Liver (tissue), 8 donors: ENCODE measurements at regions not wholly inside any gene's neighbourhood (a gene's known extent, or its start where the extent isn't known, plus 50 kb on each side); places are given as distances from the start of the nearest gene placed in this dataset.

ENCODE experiments used
- DNase-seq: peaks from one replicate; pipeline ENCODE4 v3.0.0-alpha.2; 2017; ENCODE audit warnings: low spot score
- H3K27ac ChIP-seq, 2 donors: one replicate each; pipeline ENCODE4 v1.7.0; 2013; ENCODE audit warnings: inconsistent platforms in 2 of 2, low read length in 2 of 2, control low read depth in 1 of 2, low read depth in 1 of 2, mild to moderate bottlenecking in 1 of 2
- H3K27me3 ChIP-seq, 4 donors: one replicate each; pipeline versions ENCODE4 v1.6.1 to v1.7.0; 2013; ENCODE audit warnings: low read length in 3 of 4, inconsistent platforms in 1 of 4, mild to moderate bottlenecking in 1 of 4, moderate library complexity in 1 of 4; ENCODE audit not compliant: control insufficient read depth in 4 of 4, insufficient read depth in 4 of 4
- H3K36me3 ChIP-seq, 4 donors: one replicate each; pipeline versions ENCODE4 v1.6.1 to v1.7.0; 2013; ENCODE audit warnings: low read length in 3 of 4, mild to moderate bottlenecking in 3 of 4, low read depth in 1 of 4, moderate library complexity in 1 of 4; ENCODE audit not compliant: control insufficient read depth in 4 of 4, insufficient read depth in 3 of 4
- H3K4me1 ChIP-seq, 4 donors: one replicate each; pipeline versions ENCODE4 v1.6.1 to v1.7.0; 2013; ENCODE audit warnings: low read length in 3 of 4, mild to moderate bottlenecking in 3 of 4, moderate library complexity in 1 of 4; ENCODE audit not compliant: control insufficient read depth in 4 of 4, insufficient read depth in 4 of 4
- H3K4me3 ChIP-seq, 3 donors: one replicate each; pipeline versions ENCODE4 v1.6.1 to v1.7.0; 2013; ENCODE audit warnings: low read length in 3 of 3, control low read depth in 1 of 3, low read depth in 1 of 3, mild to moderate bottlenecking in 1 of 3
- H3K9ac ChIP-seq, 2 donors: one replicate each; pipeline ENCODE4 v1.7.0; 2013; ENCODE audit warnings: low read length in 2 of 2, mild to moderate bottlenecking in 2 of 2, moderate library complexity in 2 of 2, control low read depth in 1 of 2, low read depth in 1 of 2
- H3K9me3 ChIP-seq, 4 donors: one replicate each; pipeline versions ENCODE4 v1.6.1 to v1.7.0; 2013; ENCODE audit warnings: low read length in 3 of 4; ENCODE audit not compliant: control insufficient read depth in 4 of 4
- EGR1 ChIP-seq, 2 donors: IDR thresholded peaks; 2 replicates each; pipeline ENCODE4 v1.6.1; 2016 to 2018; ENCODE audit warnings: antibody characterized with exemption in 2 of 2, low read depth in 2 of 2
- FOXA1 ChIP-seq: IDR thresholded peaks from 2 replicates; pipeline ENCODE4 v1.6.1; 2016; ENCODE audit warnings: antibody characterized with exemption
- FOXA2 ChIP-seq: IDR thresholded peaks from 2 replicates; pipeline ENCODE4 v1.6.1; 2016; ENCODE audit warnings: antibody characterized with exemption
- HNF4A ChIP-seq, 2 donors: conservative IDR thresholded peaks; 2 replicates each; pipeline ENCODE4 v1.6.1; 2016; ENCODE audit warnings: antibody characterized with exemption in 2 of 2, mild to moderate bottlenecking in 2 of 2
- HNF4G ChIP-seq: IDR thresholded peaks from 2 replicates; pipeline ENCODE4 v1.6.1; 2016; ENCODE audit warnings: antibody characterized with exemption
- JUND ChIP-seq, 2 donors: IDR thresholded peaks; 2 replicates each; pipeline ENCODE4 v1.6.1; 2016; ENCODE audit warnings: antibody characterized with exemption in 2 of 2
- RAD21 ChIP-seq, 2 donors: IDR thresholded peaks; 2 replicates each; pipeline ENCODE4 v1.6.1; 2016; ENCODE audit warnings: antibody characterized with exemption in 2 of 2, mild to moderate bottlenecking in 2 of 2
- RXRA ChIP-seq, 2 donors: IDR thresholded peaks; 2 replicates each; pipeline ENCODE4 v1.6.1; 2017 to 2018; ENCODE audit warnings: antibody characterized with exemption in 2 of 2, mild to moderate bottlenecking in 1 of 2
- SP1 ChIP-seq: IDR thresholded peaks from 2 replicates; pipeline ENCODE4 v1.6.1; 2018; ENCODE audit warnings: antibody characterized with exemption, mild to moderate bottlenecking
- YY1 ChIP-seq: IDR thresholded peaks from 2 replicates; pipeline ENCODE4 v1.6.1; 2016; ENCODE audit warnings: antibody characterized with exemption, mild to moderate bottlenecking
- WGBS: extraction: QIAGEN DNeasy Blood & Tissue Kit; methylation state at CpG from one replicate; pipeline ENCODE4 v1.1.7; 2013; 5-methylcytosine and 5-hydroxymethylcytosine counted together
- TF ChIP-seq, protein P1 (sequence below): IDR thresholded peaks from 2 replicates; pipeline ENCODE4 v1.6.1; 2016; ENCODE audit warnings: antibody characterized with exemption, mild to moderate bottlenecking
- TF ChIP-seq, protein P2 (sequence below): IDR thresholded peaks from 2 replicates; pipeline ENCODE4 v1.6.1; 2016; ENCODE audit warnings: antibody characterized with exemption
- TF ChIP-seq, protein P3 (sequence below): fragments of 150-350 bp; IDR thresholded peaks from 2 replicates; pipeline ENCODE4 v1.5.1; 2017; ENCODE audit warnings: improper control_type of control experiment, low read depth, low read length; ENCODE audit not compliant: missing input control
- TF ChIP-seq, protein P4 (sequence below): IDR thresholded peaks from 2 replicates; pipeline ENCODE4 v1.6.1; 2016; ENCODE audit warnings: antibody characterized with exemption
- donor health status: healthy.
- donor health status: healthy.
- donor health status: healthy.
- donor health status: healthy.
- donor health status: healthy.

DNA sequence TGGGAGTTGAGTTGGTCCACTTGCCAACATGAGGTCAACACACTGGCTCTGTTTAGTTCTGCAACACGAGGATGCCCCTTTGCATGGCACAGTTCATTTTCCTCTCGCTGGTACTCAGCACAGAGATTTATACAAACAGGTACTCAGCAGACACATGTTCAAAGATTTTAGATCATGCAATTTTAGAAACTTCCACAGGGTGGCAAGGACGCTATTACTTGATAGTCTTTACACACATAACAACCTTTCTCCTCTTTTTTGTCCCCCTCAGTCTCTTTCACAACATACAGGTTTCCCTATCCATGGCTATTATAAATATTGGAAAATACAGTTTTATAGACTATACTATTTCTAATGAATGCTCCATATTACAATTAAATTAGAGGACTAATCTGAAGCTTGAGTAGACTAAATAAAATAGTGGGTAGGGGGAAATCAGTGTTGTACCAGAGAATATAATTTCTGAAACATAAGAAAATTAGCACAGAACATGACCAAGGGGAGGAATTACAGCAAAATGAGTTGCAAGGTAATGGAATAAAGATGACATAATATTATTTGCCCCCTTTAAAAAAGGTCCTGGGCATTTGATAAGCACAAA is 331.8 kb upstream of the BTBD3 start:
- Histone ChIP-seq H3K9ac (no peak overlapping the region), H3K4me1 (no peaks in the 10 kb centered on the region), H3K36me3 (no peaks in the 10 kb centered on the region), H3K9me3 (no peaks in the 10 kb centered on the region), H3K27me3 (no peaks in the 10 kb centered on the region), H3K4me3 (no peak overlapping the region), H3K27ac (no peak overlapping the region)
- 16% methylated on average over 3 of the region's 3 CpGs for WGBS
- TF ChIP-seq HNF4A (conservative IDR thresholded peaks at IDR 0.05) (peak in 1 of 2 donors; percentile 5), RAD21 (IDR thresholded peaks at IDR 0.05) (peak; percentile 74 to 77), YY1 (no peak), SP1 (no peak)
- TF ChIP-seq, protein P1, sequence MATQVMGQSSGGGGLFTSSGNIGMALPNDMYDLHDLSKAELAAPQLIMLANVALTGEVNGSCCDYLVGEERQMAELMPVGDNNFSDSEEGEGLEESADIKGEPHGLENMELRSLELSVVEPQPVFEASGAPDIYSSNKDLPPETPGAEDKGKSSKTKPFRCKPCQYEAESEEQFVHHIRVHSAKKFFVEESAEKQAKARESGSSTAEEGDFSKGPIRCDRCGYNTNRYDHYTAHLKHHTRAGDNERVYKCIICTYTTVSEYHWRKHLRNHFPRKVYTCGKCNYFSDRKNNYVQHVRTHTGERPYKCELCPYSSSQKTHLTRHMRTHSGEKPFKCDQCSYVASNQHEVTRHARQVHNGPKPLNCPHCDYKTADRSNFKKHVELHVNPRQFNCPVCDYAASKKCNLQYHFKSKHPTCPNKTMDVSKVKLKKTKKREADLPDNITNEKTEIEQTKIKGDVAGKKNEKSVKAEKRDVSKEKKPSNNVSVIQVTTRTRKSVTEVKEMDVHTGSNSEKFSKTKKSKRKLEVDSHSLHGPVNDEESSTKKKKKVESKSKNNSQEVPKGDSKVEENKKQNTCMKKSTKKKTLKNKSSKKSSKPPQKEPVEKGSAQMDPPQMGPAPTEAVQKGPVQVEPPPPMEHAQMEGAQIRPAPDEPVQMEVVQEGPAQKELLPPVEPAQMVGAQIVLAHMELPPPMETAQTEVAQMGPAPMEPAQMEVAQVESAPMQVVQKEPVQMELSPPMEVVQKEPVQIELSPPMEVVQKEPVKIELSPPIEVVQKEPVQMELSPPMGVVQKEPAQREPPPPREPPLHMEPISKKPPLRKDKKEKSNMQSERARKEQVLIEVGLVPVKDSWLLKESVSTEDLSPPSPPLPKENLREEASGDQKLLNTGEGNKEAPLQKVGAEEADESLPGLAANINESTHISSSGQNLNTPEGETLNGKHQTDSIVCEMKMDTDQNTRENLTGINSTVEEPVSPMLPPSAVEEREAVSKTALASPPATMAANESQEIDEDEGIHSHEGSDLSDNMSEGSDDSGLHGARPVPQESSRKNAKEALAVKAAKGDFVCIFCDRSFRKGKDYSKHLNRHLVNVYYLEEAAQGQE, result no peak
- TF ChIP-seq, protein P2, sequence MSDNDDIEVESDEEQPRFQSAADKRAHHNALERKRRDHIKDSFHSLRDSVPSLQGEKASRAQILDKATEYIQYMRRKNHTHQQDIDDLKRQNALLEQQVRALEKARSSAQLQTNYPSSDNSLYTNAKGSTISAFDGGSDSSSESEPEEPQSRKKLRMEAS, result no peak
- TF ChIP-seq, protein P3, sequence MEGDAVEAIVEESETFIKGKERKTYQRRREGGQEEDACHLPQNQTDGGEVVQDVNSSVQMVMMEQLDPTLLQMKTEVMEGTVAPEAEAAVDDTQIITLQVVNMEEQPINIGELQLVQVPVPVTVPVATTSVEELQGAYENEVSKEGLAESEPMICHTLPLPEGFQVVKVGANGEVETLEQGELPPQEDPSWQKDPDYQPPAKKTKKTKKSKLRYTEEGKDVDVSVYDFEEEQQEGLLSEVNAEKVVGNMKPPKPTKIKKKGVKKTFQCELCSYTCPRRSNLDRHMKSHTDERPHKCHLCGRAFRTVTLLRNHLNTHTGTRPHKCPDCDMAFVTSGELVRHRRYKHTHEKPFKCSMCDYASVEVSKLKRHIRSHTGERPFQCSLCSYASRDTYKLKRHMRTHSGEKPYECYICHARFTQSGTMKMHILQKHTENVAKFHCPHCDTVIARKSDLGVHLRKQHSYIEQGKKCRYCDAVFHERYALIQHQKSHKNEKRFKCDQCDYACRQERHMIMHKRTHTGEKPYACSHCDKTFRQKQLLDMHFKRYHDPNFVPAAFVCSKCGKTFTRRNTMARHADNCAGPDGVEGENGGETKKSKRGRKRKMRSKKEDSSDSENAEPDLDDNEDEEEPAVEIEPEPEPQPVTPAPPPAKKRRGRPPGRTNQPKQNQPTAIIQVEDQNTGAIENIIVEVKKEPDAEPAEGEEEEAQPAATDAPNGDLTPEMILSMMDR, result peak; percentile 48
- TF ChIP-seq, protein P4, sequence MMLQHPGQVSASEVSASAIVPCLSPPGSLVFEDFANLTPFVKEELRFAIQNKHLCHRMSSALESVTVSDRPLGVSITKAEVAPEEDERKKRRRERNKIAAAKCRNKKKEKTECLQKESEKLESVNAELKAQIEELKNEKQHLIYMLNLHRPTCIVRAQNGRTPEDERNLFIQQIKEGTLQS, result no peak
- no peak for DNase-seq

DNA sequence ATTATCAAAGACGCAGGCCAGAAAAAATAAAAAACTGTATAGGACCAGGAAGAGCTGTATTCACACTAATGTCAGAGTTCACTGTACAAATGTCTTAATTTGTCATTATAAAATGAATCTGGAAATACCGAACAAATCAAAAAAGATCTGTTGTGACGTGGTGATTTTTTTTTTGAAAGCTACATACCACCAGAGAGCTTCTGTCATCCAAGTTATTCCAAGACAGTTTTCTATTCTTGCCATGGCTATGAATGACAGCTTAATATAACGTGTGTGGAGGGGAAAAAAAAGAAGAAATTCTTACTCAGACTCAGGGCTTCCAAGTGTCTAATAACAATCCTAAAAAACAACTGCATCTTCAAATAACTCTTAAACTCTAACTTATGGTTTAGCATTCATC is 328.8 kb upstream of the BTBD3 start:
- H3K4me3 ChIP-seq, result no peak overlapping the region
- H3K4me1 ChIP-seq, result no peaks in the 10 kb centered on the region
- DNase-seq, result no peak
- TF ChIP-seq HNF4G, result no peak
- TF ChIP-seq RAD21 (IDR thresholded peaks at IDR 0.05), result no peak
- no peak for TF ChIP-seq SP1
- no peak for TF ChIP-seq YY1
- no peak for TF ChIP-seq JUND (IDR thresholded peaks at IDR 0.05)
- TF ChIP-seq FOXA2, result no peak
- no peak overlapping the region for H3K27ac ChIP-seq
- 79% methylated on average over 4 of the region's 4 CpGs for WGBS
- no peaks in the 10 kb centered on the region for H3K9me3 ChIP-seq
- no peaks in the 10 kb centered on the region for H3K27me3 ChIP-seq
- no peak overlapping the region for H3K9ac ChIP-seq
- H3K36me3 ChIP-seq, result no peaks in the 10 kb centered on the region

DNA sequence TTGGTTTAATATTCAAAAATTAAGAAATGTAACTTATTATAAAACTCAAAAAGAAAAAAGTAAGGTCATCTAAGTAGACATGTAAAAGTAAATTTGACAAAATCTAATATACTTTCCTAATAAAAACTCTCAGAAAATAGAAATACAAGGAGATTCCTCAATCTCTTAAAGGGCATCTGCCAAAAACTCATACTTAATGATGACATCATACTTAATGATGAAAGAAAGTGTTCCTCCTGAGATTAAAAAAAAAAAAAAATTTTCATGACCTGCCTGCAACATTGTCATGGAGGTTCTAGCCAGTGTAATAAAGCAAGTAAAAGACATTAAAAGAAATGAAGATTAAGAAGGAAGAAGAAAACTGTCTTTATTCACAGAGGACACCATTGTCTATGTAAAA is 325.7 kb upstream of the BTBD3 start:
- Histone ChIP-seq H3K4me3 (no peak overlapping the region), H3K4me1 (no peaks in the 10 kb centered on the region), H3K36me3 (no peaks in the 10 kb centered on the region), H3K9ac (no peak overlapping the region), H3K9me3 (no peaks in the 10 kb centered on the region), H3K27me3 (no peaks in the 10 kb centered on the region), H3K27ac (no peak overlapping the region)
- no peak for DNase-seq
- no peak for TF ChIP-seq RXRA (IDR thresholded peaks at IDR 0.05)
- TF ChIP-seq, protein P3, result no peak
- no peak for TF ChIP-seq FOXA1
- TF ChIP-seq, protein P4, result no peak
- no peak for TF ChIP-seq JUND (IDR thresholded peaks at IDR 0.05)
- TF ChIP-seq, protein P1, result no peak
- TF ChIP-seq EGR1 (IDR thresholded peaks at IDR 0.05; ENCODE audit: low read depth in 2 of 2), result no peak
